ENCODE measurements at regions not wholly inside any gene's neighbourhood (a gene's known extent, or its start where the extent isn't known, plus 50 kb on each side); places are given as distances from the start of the nearest gene placed in this dataset.

DNA sequence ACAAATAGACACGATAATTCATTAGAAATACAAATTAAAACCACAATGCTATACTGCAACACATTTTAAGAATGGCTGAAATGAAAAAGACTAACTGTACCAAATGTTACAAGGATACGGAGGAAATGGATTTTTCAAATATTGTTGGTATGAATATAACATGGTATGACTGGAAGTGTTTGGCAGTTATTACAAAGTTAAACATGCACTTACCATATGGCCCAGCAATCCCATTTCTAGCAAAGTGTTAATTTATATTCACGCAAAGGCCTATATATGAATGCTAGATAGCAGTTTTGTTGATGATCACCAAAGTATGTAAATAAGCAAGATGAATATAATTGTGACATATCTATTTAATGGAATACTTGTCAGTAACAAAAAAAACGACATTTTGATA is 497.8 kb upstream of the FSIP2 start:
- no peaks in the 10 kb centered on the region for H3K36me3 ChIP-seq (ENCODE audit: low read depth)
- no peaks in the 10 kb centered on the region for H3K4me1 ChIP-seq (ENCODE audit: low read depth)
- ATAC-seq: no peak
- DNase-seq: no peak
- intact Hi-C loops (cut with DNase I, micrococcal nuclease): no loop called here
- no peak overlapping the region for H3K4me3 ChIP-seq
- TF ChIP-seq, protein P1, sequence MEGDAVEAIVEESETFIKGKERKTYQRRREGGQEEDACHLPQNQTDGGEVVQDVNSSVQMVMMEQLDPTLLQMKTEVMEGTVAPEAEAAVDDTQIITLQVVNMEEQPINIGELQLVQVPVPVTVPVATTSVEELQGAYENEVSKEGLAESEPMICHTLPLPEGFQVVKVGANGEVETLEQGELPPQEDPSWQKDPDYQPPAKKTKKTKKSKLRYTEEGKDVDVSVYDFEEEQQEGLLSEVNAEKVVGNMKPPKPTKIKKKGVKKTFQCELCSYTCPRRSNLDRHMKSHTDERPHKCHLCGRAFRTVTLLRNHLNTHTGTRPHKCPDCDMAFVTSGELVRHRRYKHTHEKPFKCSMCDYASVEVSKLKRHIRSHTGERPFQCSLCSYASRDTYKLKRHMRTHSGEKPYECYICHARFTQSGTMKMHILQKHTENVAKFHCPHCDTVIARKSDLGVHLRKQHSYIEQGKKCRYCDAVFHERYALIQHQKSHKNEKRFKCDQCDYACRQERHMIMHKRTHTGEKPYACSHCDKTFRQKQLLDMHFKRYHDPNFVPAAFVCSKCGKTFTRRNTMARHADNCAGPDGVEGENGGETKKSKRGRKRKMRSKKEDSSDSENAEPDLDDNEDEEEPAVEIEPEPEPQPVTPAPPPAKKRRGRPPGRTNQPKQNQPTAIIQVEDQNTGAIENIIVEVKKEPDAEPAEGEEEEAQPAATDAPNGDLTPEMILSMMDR (IDR thresholded peaks at IDR 0.05): no peak
- peaks cover 5% of the 10 kb centered on the region for H3K9me3 ChIP-seq

DNA sequence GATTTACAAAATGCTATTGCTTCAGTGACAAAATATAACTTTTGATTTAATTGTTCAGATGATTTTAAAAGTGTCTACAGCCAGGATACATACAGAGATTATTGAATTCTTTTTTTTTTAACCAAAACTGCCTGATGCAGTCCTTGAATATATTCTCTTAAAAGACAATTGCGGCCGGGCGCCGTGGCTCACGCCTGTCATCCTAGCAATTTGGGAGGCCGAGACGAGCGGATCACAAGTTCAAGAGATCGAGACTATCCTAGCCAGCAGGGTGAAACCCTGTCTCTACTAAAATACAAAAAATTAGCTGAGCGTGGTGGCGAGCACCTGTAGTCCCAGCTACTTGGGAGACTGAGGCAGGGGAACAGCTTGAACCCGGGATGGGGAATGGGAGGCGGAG is 497.0 kb upstream of the FSIP2 start:
- Histone ChIP-seq H3K4me3 (no peak overlapping the region), H3K9me3 (peaks cover under 1% of the 10 kb centered on the region), H3K4me1 (ENCODE audit: low read depth) (no peaks in the 10 kb centered on the region), H3K36me3 (ENCODE audit: low read depth) (no peaks in the 10 kb centered on the region)
- TF ChIP-seq, protein P1 (IDR thresholded peaks at IDR 0.05): no peak
- intact Hi-C loops (cut with DNase I, micrococcal nuclease): no loop called here
- DNase-seq: no peak
- no peak for ATAC-seq

DNA sequence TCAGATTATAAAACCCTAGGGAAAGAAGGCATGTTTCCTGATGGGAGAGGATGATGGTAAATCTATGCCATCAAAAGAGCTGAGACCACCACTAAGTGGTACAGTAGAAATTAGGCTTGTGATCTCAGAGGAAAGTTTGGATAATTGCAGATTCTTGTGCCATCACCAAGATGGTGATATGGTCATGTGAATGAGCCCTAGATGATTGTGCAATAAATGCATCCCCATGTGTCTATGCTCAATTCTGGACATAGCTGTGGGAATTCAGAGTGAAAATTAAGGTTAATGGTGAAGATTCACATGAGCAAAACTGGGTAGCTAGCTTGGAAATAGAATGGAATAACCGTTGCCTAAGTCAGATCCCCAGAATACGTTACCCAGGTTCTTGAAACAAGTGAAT is 496.1 kb upstream of the FSIP2 start:
- no peak for DNase-seq
- Histone ChIP-seq H3K9me3 (no peaks in the 10 kb centered on the region), H3K4me3 (no peak overlapping the region), H3K4me1 (ENCODE audit: low read depth) (no peaks in the 10 kb centered on the region), H3K36me3 (ENCODE audit: low read depth) (no peaks in the 10 kb centered on the region)
- ATAC-seq: no peak
- TF ChIP-seq, protein P1 (IDR thresholded peaks at IDR 0.05): no peak
- intact Hi-C loops (cut with DNase I, micrococcal nuclease): no loop called here

DNA sequence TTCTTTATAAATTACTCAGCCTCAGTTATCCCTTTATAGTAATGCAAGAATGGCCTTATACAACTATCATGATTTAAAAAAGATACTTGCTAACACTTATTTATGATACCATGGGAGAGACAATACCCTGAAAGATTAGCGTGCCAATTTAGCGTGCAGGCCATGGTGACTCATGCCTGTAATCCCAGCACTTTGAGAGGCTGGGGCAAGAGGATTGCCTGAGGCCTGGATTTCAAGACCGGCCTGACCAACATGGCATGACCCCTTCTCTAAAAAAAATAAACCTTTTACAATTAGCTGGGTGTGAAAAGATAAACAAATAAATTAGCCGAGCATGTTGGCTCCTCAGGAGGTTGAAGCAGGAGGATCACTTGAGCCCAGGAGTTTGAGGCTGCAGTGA is 493.4 kb upstream of the FSIP2 start:
- no peak overlapping the region for H3K4me3 ChIP-seq
- intact Hi-C loops (cut with DNase I, micrococcal nuclease): no loop called here
- H3K9me3 ChIP-seq: no peaks in the 10 kb centered on the region
- H3K36me3 ChIP-seq (ENCODE audit: low read depth): no peaks in the 10 kb centered on the region
- DNase-seq: no peak
- TF ChIP-seq, protein P1 (IDR thresholded peaks at IDR 0.05): no peak
- no peak for ATAC-seq
- H3K4me1 ChIP-seq (ENCODE audit: low read depth): no peaks in the 10 kb centered on the region

DNA sequence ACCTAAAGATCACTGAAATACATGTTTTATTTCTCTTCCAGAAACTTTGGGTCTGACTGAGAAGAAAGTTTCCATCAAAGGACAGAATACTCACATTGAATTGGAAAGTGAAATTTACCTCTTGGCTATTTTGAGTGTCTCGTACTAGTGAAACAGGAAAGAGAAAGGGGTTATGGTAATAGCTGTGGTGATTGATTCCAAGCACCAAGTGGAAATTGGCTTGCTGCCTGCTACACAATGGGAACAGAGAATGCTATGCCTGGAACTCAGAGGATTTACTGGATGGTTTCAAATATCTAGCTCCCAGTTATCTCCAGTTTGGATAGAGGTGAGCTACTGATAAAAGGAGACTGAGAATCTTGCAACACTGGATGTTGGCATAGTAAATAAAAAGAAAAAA is 492.8 kb upstream of the FSIP2 start:
- TF ChIP-seq, protein P1 (IDR thresholded peaks at IDR 0.05): no peak
- no peak for DNase-seq
- Histone ChIP-seq H3K4me3 (no peak overlapping the region), H3K36me3 (ENCODE audit: low read depth) (no peaks in the 10 kb centered on the region), H3K4me1 (ENCODE audit: low read depth) (no peaks in the 10 kb centered on the region), H3K9me3 (no peaks in the 10 kb centered on the region)
- intact Hi-C loops (cut with DNase I, micrococcal nuclease): no loop called here
- ATAC-seq: no peak

DNA sequence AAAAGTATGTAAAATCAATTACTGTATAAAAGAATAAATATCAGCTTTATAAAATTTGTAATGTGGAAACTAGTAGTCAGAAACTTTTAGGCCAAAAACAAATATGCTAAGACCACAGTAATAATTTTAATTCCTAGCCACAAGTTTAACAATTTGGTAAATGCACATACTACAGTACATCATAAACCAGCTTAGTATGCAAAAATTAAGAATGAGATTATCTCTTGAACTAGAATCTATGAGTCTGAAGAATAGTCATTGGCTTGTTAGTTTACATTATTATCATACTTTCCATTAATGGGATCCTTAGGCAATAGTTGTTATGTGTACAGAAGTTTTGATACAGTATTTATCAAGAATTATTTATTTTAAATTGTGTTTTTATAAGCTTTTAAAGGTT is 491.9 kb upstream of the FSIP2 start:
- Histone ChIP-seq H3K36me3 (ENCODE audit: low read depth) (no peaks in the 10 kb centered on the region), H3K9me3 (no peaks in the 10 kb centered on the region), H3K4me3 (no peak overlapping the region), H3K4me1 (ENCODE audit: low read depth) (no peaks in the 10 kb centered on the region)
- intact Hi-C loops (cut with DNase I, micrococcal nuclease): no loop called here
- DNase-seq (no peak), ATAC-seq (no peak)
- TF ChIP-seq, protein P1 (IDR thresholded peaks at IDR 0.05): no peak
